ENCODE measurements at regions not wholly inside any gene's neighbourhood (a gene's known extent, or its start where the extent isn't known, plus 50 kb on each side); places are given as distances from the start of the nearest gene placed in this dataset.

GRCh38 chr7:46163246-46163645 lies 242.2 kb upstream of the IGFBP3 start:
- H3K27ac ChIP-seq (ENCODE audit: low read length): no peak overlapping the region
- no peaks in the 10 kb centered on the region for H3K9me3 ChIP-seq (ENCODE audit: control insufficient read depth in 2 of 2, low read length in 2 of 2)
- H3K4me3 ChIP-seq (ENCODE audit: low read length in 2 of 2): no peak overlapping the region
- no peak overlapping the region for H3K9ac ChIP-seq (ENCODE audit: low read length in 2 of 2)
- no peaks in the 10 kb centered on the region for H3K27me3 ChIP-seq (ENCODE audit: control insufficient read depth in 1 of 2, insufficient read depth in 2 of 2, low read length in 2 of 2)
- no peaks in the 10 kb centered on the region for H3K36me3 ChIP-seq (ENCODE audit: control insufficient read depth in 2 of 2, insufficient read depth in 2 of 2, low read length in 2 of 2)
- H3K4me1 ChIP-seq (ENCODE audit: control insufficient read depth, insufficient read depth, low read length): no peaks in the 10 kb centered on the region

GRCh38 chr7:46162609-46163008 lies 241.5 kb upstream of the IGFBP3 start:
- Histone ChIP-seq H3K27ac (ENCODE audit: low read length) (no peak overlapping the region), H3K4me3 (ENCODE audit: low read length in 2 of 2) (no peak overlapping the region), H3K9ac (ENCODE audit: low read length in 2 of 2) (no peak overlapping the region), H3K27me3 (ENCODE audit: control insufficient read depth in 1 of 2, insufficient read depth in 2 of 2, low read length in 2 of 2) (no peaks in the 10 kb centered on the region), H3K9me3 (ENCODE audit: control insufficient read depth in 2 of 2, low read length in 2 of 2) (no peaks in the 10 kb centered on the region), H3K4me1 (ENCODE audit: control insufficient read depth, insufficient read depth, low read length) (no peaks in the 10 kb centered on the region), H3K36me3 (ENCODE audit: control insufficient read depth in 2 of 2, insufficient read depth in 2 of 2, low read length in 2 of 2) (no peaks in the 10 kb centered on the region)

- Histone ChIP-seq H3K4me3 (ENCODE audit: low read length in 2 of 2) (no peak overlapping the region), H3K27ac (ENCODE audit: low read length) (no peak overlapping the region), H3K27me3 (ENCODE audit: control insufficient read depth in 1 of 2, insufficient read depth in 2 of 2, low read length in 2 of 2) (no peaks in the 10 kb centered on the region), H3K9ac (ENCODE audit: low read length in 2 of 2) (no peak overlapping the region), H3K4me1 (ENCODE audit: control insufficient read depth, insufficient read depth, low read length) (no peaks in the 10 kb centered on the region), H3K36me3 (ENCODE audit: control insufficient read depth in 2 of 2, insufficient read depth in 2 of 2, low read length in 2 of 2) (no peaks in the 10 kb centered on the region), H3K9me3 (ENCODE audit: control insufficient read depth in 2 of 2, low read length in 2 of 2) (no peaks in the 10 kb centered on the region)
Measured at GRCh38 chr7:46160861-46161260, 239.8 kb upstream of the IGFBP3 start.

- Histone ChIP-seq H3K27ac (ENCODE audit: low read length) (no peak overlapping the region), H3K36me3 (ENCODE audit: control insufficient read depth in 2 of 2, insufficient read depth in 2 of 2, low read length in 2 of 2) (no peaks in the 10 kb centered on the region), H3K9me3 (ENCODE audit: control insufficient read depth in 2 of 2, low read length in 2 of 2) (no peaks in the 10 kb centered on the region), H3K4me1 (ENCODE audit: control insufficient read depth, insufficient read depth, low read length) (peaks cover 2% of the 10 kb centered on the region), H3K9ac (ENCODE audit: low read length in 2 of 2) (no peak overlapping the region), H3K4me3 (ENCODE audit: low read length in 2 of 2) (no peak overlapping the region), H3K27me3 (ENCODE audit: control insufficient read depth in 1 of 2, insufficient read depth in 2 of 2, low read length in 2 of 2) (no peaks in the 10 kb centered on the region)
Measured at GRCh38 chr7:46157931-46158330, 236.9 kb upstream of the IGFBP3 start.

- Histone ChIP-seq H3K27ac (ENCODE audit: low read length) (no peak overlapping the region), H3K36me3 (ENCODE audit: control insufficient read depth in 2 of 2, insufficient read depth in 2 of 2, low read length in 2 of 2) (no peaks in the 10 kb centered on the region), H3K9ac (ENCODE audit: low read length in 2 of 2) (no peak overlapping the region), H3K9me3 (ENCODE audit: control insufficient read depth in 2 of 2, low read length in 2 of 2) (no peaks in the 10 kb centered on the region), H3K4me1 (ENCODE audit: control insufficient read depth, insufficient read depth, low read length) (peaks cover 2% of the 10 kb centered on the region), H3K27me3 (ENCODE audit: control insufficient read depth in 1 of 2, insufficient read depth in 2 of 2, low read length in 2 of 2) (no peaks in the 10 kb centered on the region), H3K4me3 (ENCODE audit: low read length in 2 of 2) (no peak overlapping the region)
Measured at GRCh38 chr7:46157404-46157803, 236.3 kb upstream of the IGFBP3 start.

- H3K27ac ChIP-seq (ENCODE audit: low read length): no peak overlapping the region
- H3K4me1 ChIP-seq (ENCODE audit: control insufficient read depth, insufficient read depth, low read length): peaks cover 2% of the 10 kb centered on the region
- H3K36me3 ChIP-seq (ENCODE audit: control insufficient read depth in 2 of 2, insufficient read depth in 2 of 2, low read length in 2 of 2): no peaks in the 10 kb centered on the region
- H3K9ac ChIP-seq (ENCODE audit: low read length in 2 of 2): no peak overlapping the region
- H3K27me3 ChIP-seq (ENCODE audit: control insufficient read depth in 1 of 2, insufficient read depth in 2 of 2, low read length in 2 of 2): no peaks in the 10 kb centered on the region
- H3K4me3 ChIP-seq (ENCODE audit: low read length in 2 of 2): no peak overlapping the region
- H3K9me3 ChIP-seq (ENCODE audit: control insufficient read depth in 2 of 2, low read length in 2 of 2): no peaks in the 10 kb centered on the region
Measured at GRCh38 chr7:46156853-46157252, 235.8 kb upstream of the IGFBP3 start.

- no peaks in the 10 kb centered on the region for H3K9me3 ChIP-seq (ENCODE audit: control insufficient read depth in 2 of 2, low read length in 2 of 2)
- no peaks in the 10 kb centered on the region for H3K36me3 ChIP-seq (ENCODE audit: control insufficient read depth in 2 of 2, insufficient read depth in 2 of 2, low read length in 2 of 2)
- no peak overlapping the region for H3K27ac ChIP-seq (ENCODE audit: low read length)
- H3K27me3 ChIP-seq (ENCODE audit: control insufficient read depth in 1 of 2, insufficient read depth in 2 of 2, low read length in 2 of 2): no peaks in the 10 kb centered on the region
- H3K4me3 ChIP-seq (ENCODE audit: low read length in 2 of 2): no peak overlapping the region
- H3K9ac ChIP-seq (ENCODE audit: low read length in 2 of 2): no peak overlapping the region
- H3K4me1 ChIP-seq (ENCODE audit: control insufficient read depth, insufficient read depth, low read length): peaks cover 2% of the 10 kb centered on the region
Measured at GRCh38 chr7:46156086-46156485, 235.0 kb upstream of the IGFBP3 start.

GRCh38 chr7:46155367-46155766 lies 234.3 kb upstream of the IGFBP3 start:
- Histone ChIP-seq H3K4me3 (ENCODE audit: low read length in 2 of 2) (no peak overlapping the region), H3K4me1 (ENCODE audit: control insufficient read depth, insufficient read depth, low read length) (peaks cover 2% of the 10 kb centered on the region), H3K27ac (ENCODE audit: low read length) (no peak overlapping the region), H3K9me3 (ENCODE audit: control insufficient read depth in 2 of 2, low read length in 2 of 2) (no peaks in the 10 kb centered on the region), H3K9ac (ENCODE audit: low read length in 2 of 2) (no peak overlapping the region), H3K36me3 (ENCODE audit: control insufficient read depth in 2 of 2, insufficient read depth in 2 of 2, low read length in 2 of 2) (no peaks in the 10 kb centered on the region), H3K27me3 (ENCODE audit: control insufficient read depth in 1 of 2, insufficient read depth in 2 of 2, low read length in 2 of 2) (no peaks in the 10 kb centered on the region)

GRCh38 chr7:46153951-46154787 lies 233.1 kb upstream of the IGFBP3 start:
- Histone ChIP-seq H3K36me3 (ENCODE audit: control insufficient read depth in 2 of 2, insufficient read depth in 2 of 2, low read length in 2 of 2) (no peaks in the 10 kb centered on the region), H3K9me3 (ENCODE audit: control insufficient read depth in 2 of 2, low read length in 2 of 2) (no peaks in the 10 kb centered on the region), H3K27ac (ENCODE audit: low read length) (no peak overlapping the region), H3K4me3 (ENCODE audit: low read length in 2 of 2) (no peak overlapping the region), H3K9ac (ENCODE audit: low read length in 2 of 2) (no peak overlapping the region), H3K27me3 (ENCODE audit: control insufficient read depth in 1 of 2, insufficient read depth in 2 of 2, low read length in 2 of 2) (no peaks in the 10 kb centered on the region), H3K4me1 (ENCODE audit: control insufficient read depth, insufficient read depth, low read length) (peaks cover 2% of the 10 kb centered on the region)

- Histone ChIP-seq H3K9ac (ENCODE audit: low read length in 2 of 2) (no peak overlapping the region), H3K9me3 (ENCODE audit: control insufficient read depth in 2 of 2, low read length in 2 of 2) (no peaks in the 10 kb centered on the region), H3K36me3 (ENCODE audit: control insufficient read depth in 2 of 2, insufficient read depth in 2 of 2, low read length in 2 of 2) (no peaks in the 10 kb centered on the region), H3K4me1 (ENCODE audit: control insufficient read depth, insufficient read depth, low read length) (peaks cover 2% of the 10 kb centered on the region), H3K27ac (ENCODE audit: low read length) (no peak overlapping the region), H3K4me3 (ENCODE audit: low read length in 2 of 2) (no peak overlapping the region), H3K27me3 (ENCODE audit: control insufficient read depth in 1 of 2, insufficient read depth in 2 of 2, low read length in 2 of 2) (no peaks in the 10 kb centered on the region)
Measured at GRCh38 chr7:46153583-46153950, 232.5 kb upstream of the IGFBP3 start.

GRCh38 chr7:46152696-46153095 lies 231.6 kb upstream of the IGFBP3 start:
- Histone ChIP-seq H3K27ac (ENCODE audit: low read length) (no peak overlapping the region), H3K36me3 (ENCODE audit: control insufficient read depth in 2 of 2, insufficient read depth in 2 of 2, low read length in 2 of 2) (no peaks in the 10 kb centered on the region), H3K9me3 (ENCODE audit: control insufficient read depth in 2 of 2, low read length in 2 of 2) (no peaks in the 10 kb centered on the region)

More at GRCh38 chr7:46152696-46153095, 231.6 kb upstream of the IGFBP3 start:
- Histone ChIP-seq H3K4me3 (ENCODE audit: low read length in 2 of 2) (no peak overlapping the region), H3K9ac (ENCODE audit: low read length in 2 of 2) (no peak overlapping the region), H3K27me3 (ENCODE audit: control insufficient read depth in 1 of 2, insufficient read depth in 2 of 2, low read length in 2 of 2) (no peaks in the 10 kb centered on the region), H3K4me1 (ENCODE audit: control insufficient read depth, insufficient read depth, low read length) (peaks cover 2% of the 10 kb centered on the region)
